SU-DHL-6 (cell line): ENCODE measurements at regions not wholly inside any gene's neighbourhood (a gene's known extent, or its start where the extent isn't known, plus 50 kb on each side); places are given as distances from the start of the nearest gene placed in this dataset.

ENCODE experiments used
- CTCF ChIP-seq: fragments of 200-600 bp; sonication (generic); IDR thresholded peaks from one replicate; pipeline ENCODE4 v1.5.1; 2017; ENCODE audit warnings: antibody characterized with exemption, mild to moderate bottlenecking, low read length, moderate library complexity; ENCODE audit not compliant: insufficient read depth, poor library complexity, severe bottlenecking
- EZH2phosphoT487 ChIP-seq: fragments of 200-600 bp; sonication (generic), shearing (Covaris generic); conservative IDR thresholded peaks from 2 replicates; pipeline ENCODE4 v1.6.1; 2018; ENCODE audit warnings: mild to moderate bottlenecking, antibody characterized with exemption, low read length, moderate library complexity, mixed read lengths

- TF ChIP-seq EZH2phosphoT487 = no peak
- TF ChIP-seq CTCF = no peak
These were observed 380.0 kb upstream of the B3GAT1 start for GRCh38 chr11:134792044-134792443.
